MCF 10A (cell line): ENCODE measurements at regions not wholly inside any gene's neighbourhood (a gene's known extent, or its start where the extent isn't known, plus 50 kb on each side); places are given as distances from the start of the nearest gene placed in this dataset.

ENCODE experiments used
- BruUV-seq: library from RNA; stranded (reverse); fragments of 400-500 nt; replicated peaks from 2 replicates; lab custom pipeline; 2021; lab: Mats Ljungman, UMichigan
- CTCF ChIA-PET: fragments of 300-600 bp; sonication (Branson Sonifier 250); formaldehyde crosslinking; extraction: SDS; loops from one replicate; lab custom pipeline; 2021; ENCODE audit warnings: antibody characterized with exemption, inconsistent platforms; lab: Yijun Ruan, JAX
- POLR2A ChIA-PET: fragments of 300-600, 350-650 bp; sonication (Branson Sonifier 250); formaldehyde crosslinking; extraction: SDS; loops from one replicate; lab custom pipeline; 2020; ENCODE audit warnings: antibody characterized with exemption, inconsistent platforms; lab: Yijun Ruan, JAX
- DNase-seq: peaks from one replicate; pipeline ENCODE4 v3.0.0-alpha.2; 2018; ENCODE audit not compliant: unreplicated experiment
- H3K27ac Mint-ChIP-seq: one replicate; pipeline ENCODE4 v1.8.0; 2022; ENCODE audit warnings: mild to moderate bottlenecking, low read depth, mixed read lengths; ENCODE audit not compliant: unreplicated experiment
- H3K27me3 Mint-ChIP-seq: one replicate; pipeline ENCODE4 v1.8.0; 2022; ENCODE audit warnings: mixed read lengths; ENCODE audit not compliant: insufficient read depth, unreplicated experiment
- H3K36me3 Mint-ChIP-seq: one replicate; pipeline ENCODE4 v1.8.0; 2022; ENCODE audit warnings: mild to moderate bottlenecking, moderate library complexity, mixed read lengths; ENCODE audit not compliant: insufficient read depth, unreplicated experiment
- H3K4me1 Mint-ChIP-seq: one replicate; pipeline ENCODE4 v1.8.0; 2022; ENCODE audit warnings: mixed read lengths; ENCODE audit not compliant: insufficient read depth, unreplicated experiment
- H3K4me3 Mint-ChIP-seq: one replicate; pipeline ENCODE4 v1.8.0; 2022; ENCODE audit warnings: mild to moderate bottlenecking, moderate library complexity, mixed read lengths; ENCODE audit not compliant: unreplicated experiment
- H3K9me3 Mint-ChIP-seq: one replicate; pipeline ENCODE4 v1.8.0; 2022; ENCODE audit warnings: mixed read lengths; ENCODE audit not compliant: unreplicated experiment
- CTCF ChIP-seq: fragments of 200-600 bp; IDR thresholded peaks from one replicate; pipeline ENCODE4 v1.8.0; 2022; ENCODE audit warnings: antibody characterized with exemption, mild to moderate bottlenecking; ENCODE audit not compliant: unreplicated experiment
- intact Hi-C: fragments of 100-400 bp; cut with micrococcal nuclease; formaldehyde crosslinking; loops from 2 replicates; pipeline ENCODE4 v1.14.1; 2022

GRCh38 chr20:52809003-52809402 is 163.2 kb upstream of the TSHZ2 start:
- no peak overlapping the region for H3K27ac Mint-ChIP-seq
- H3K9me3 Mint-ChIP-seq: no peaks in the 10 kb centered on the region
- CTCF ChIA-PET: no interaction called here
- H3K4me1 Mint-ChIP-seq: no peaks in the 10 kb centered on the region
- H3K4me3 Mint-ChIP-seq: no peak overlapping the region
- intact Hi-C loops: no loop called here
- BruUV-seq: no TSS peak
- H3K27me3 Mint-ChIP-seq: peaks cover 11% of the 10 kb centered on the region
- no peak for TF ChIP-seq CTCF
- POLR2A ChIA-PET: interaction anchor here (1.1 kb wide), 1 partner anchor 8 kb away, joined by 3 read pairs; no protein-coding TSS in a partner anchor
- DNase-seq: no peak
- H3K36me3 Mint-ChIP-seq: no peaks in the 10 kb centered on the region

- Mint-ChIP-seq H3K4me1 (no peaks in the 10 kb centered on the region), H3K9me3 (no peaks in the 10 kb centered on the region), H3K27ac (no peak overlapping the region), H3K36me3 (no peaks in the 10 kb centered on the region), H3K4me3 (no peak overlapping the region), H3K27me3 (peaks cover 11% of the 10 kb centered on the region)
- BruUV-seq: no TSS peak
- intact Hi-C loops: no loop called here
- ChIA-PET POLR2A (interaction anchor here (0.6 kb wide), 1 partner anchor 539 kb away, joined by 3 read pairs; no protein-coding TSS in a partner anchor), CTCF (no interaction called here)
- TF ChIP-seq CTCF: no peak
- no peak for DNase-seq
Observed at GRCh38 chr20:52806918-52807317, 165.2 kb upstream of the TSHZ2 start.

- Mint-ChIP-seq H3K9me3 (no peaks in the 10 kb centered on the region), H3K4me1 (no peaks in the 10 kb centered on the region), H3K27ac (no peak overlapping the region), H3K36me3 (no peaks in the 10 kb centered on the region), H3K27me3 (peaks cover 11% of the 10 kb centered on the region), H3K4me3 (no peak overlapping the region)
- BruUV-seq: no TSS peak
- no peak for TF ChIP-seq CTCF
- intact Hi-C loops: no loop called here
- ChIA-PET POLR2A (interaction anchor here (0.7 kb wide), 1 partner anchor 31 kb away, joined by 4 read pairs; no protein-coding TSS in a partner anchor), CTCF (no interaction called here)
- no peak for DNase-seq
Observed at GRCh38 chr20:52805843-52806242, 166.3 kb upstream of the TSHZ2 start.

- BruUV-seq: no TSS peak
- CTCF ChIA-PET: interaction anchor here (1.0 kb wide), 1 partner anchor 19 kb away, joined by 3 read pairs; no protein-coding TSS in a partner anchor
- Mint-ChIP-seq H3K4me3 (no peak overlapping the region), H3K27ac (no peak overlapping the region), H3K9me3 (no peaks in the 10 kb centered on the region), H3K27me3 (peaks cover 11% of the 10 kb centered on the region), H3K36me3 (no peaks in the 10 kb centered on the region), H3K4me1 (no peaks in the 10 kb centered on the region)
- POLR2A ChIA-PET: no interaction called here
- DNase-seq: no peak
- intact Hi-C loops: no loop called here
- no peak for TF ChIP-seq CTCF
Observed at GRCh38 chr20:52805296-52805571, 166.9 kb upstream of the TSHZ2 start.
